WTC11 (cell line): ENCODE measurements at regions not wholly inside any gene's neighbourhood (a gene's known extent, or its start where the extent isn't known, plus 50 kb on each side); places are given as distances from the start of the nearest gene placed in this dataset.

ENCODE experiments used
- ATAC-seq: fragments of 200-7000 bp; cut with Tn5 transposase; 2 replicates; pipeline ENCODE4 v1.10.0; 2021; ENCODE audit warnings: mild to moderate bottlenecking, moderate library complexity
- CTCF ChIA-PET: fragments of 300-600 bp; sonication (Branson Sonifier 250); formaldehyde crosslinking; loops from one replicate; lab custom pipeline; 2021; ENCODE audit warnings: antibody characterized with exemption; lab: Charles Lee
- POLR2A ChIA-PET: fragments of 350-600 bp; sonication (Branson Sonifier 250); formaldehyde crosslinking; loops from one replicate; lab custom pipeline; 2021; ENCODE audit warnings: antibody characterized with exemption; lab: Charles Lee
- DNase-seq: peaks from one replicate; pipeline ENCODE4 v3.0.0; 2021; ENCODE audit warnings: low spot score
- H3K27ac Mint-ChIP-seq: 2 replicates; pipeline ENCODE4 v1.8.0; 2021; ENCODE audit warnings: mixed read lengths
- H3K27me3 Mint-ChIP-seq: 2 replicates; pipeline ENCODE4 v1.8.0; 2021; ENCODE audit warnings: low read depth, mild to moderate bottlenecking, moderate library complexity, mixed read lengths
- H3K36me3 Mint-ChIP-seq: 2 replicates; pipeline ENCODE4 v1.8.0; 2021; ENCODE audit warnings: mixed read lengths
- H3K4me1 Mint-ChIP-seq: 2 replicates; pipeline ENCODE4 v1.8.0; 2022; ENCODE audit warnings: mixed read lengths
- H3K4me3 Mint-ChIP-seq: 2 replicates; pipeline ENCODE4 v1.8.0; 2021; ENCODE audit warnings: mild to moderate bottlenecking, moderate library complexity, mixed read lengths
- H3K9me3 Mint-ChIP-seq: 2 replicates; pipeline ENCODE4 v1.8.0; 2021; ENCODE audit warnings: mixed read lengths
- CREM ChIP-seq: sonication (generic); formaldehyde crosslinking; IDR thresholded peaks from 2 replicates; pipeline ENCODE4 v1.8.1; 2022; ENCODE audit warnings: mild to moderate bottlenecking, missing genetic modification reagents, moderate library complexity
- ESRRA ChIP-seq: sonication (generic); formaldehyde crosslinking; IDR thresholded peaks from 2 replicates; pipeline ENCODE4 v1.8.1; 2022; ENCODE audit warnings: mild to moderate bottlenecking, missing genetic modification reagents, borderline replicate concordance
- FOXK1 ChIP-seq: sonication (generic); formaldehyde crosslinking; IDR thresholded peaks from 2 replicates; pipeline ENCODE4 v1.8.0; 2022; ENCODE audit warnings: mild to moderate bottlenecking, moderate library complexity, missing genetic modification reagents
- GABPB1 ChIP-seq: sonication (generic); formaldehyde crosslinking; IDR thresholded peaks from 2 replicates; pipeline ENCODE4 v1.8.1; 2023; ENCODE audit warnings: mild to moderate bottlenecking, missing genetic modification reagents
- GRHL2 ChIP-seq: fragments of 250-450 bp; sonication (Bioruptor Pico); IDR thresholded peaks from 2 replicates; pipeline ENCODE4 v1.8.0; 2022; ENCODE audit warnings: mild to moderate bottlenecking, moderate library complexity; ENCODE audit not compliant: insufficient replicate concordance, severe bottlenecking
- NFATC4 ChIP-seq: fragments of 250-450 bp; sonication (Bioruptor Pico); IDR thresholded peaks from 2 replicates; pipeline ENCODE4 v1.9.0; 2021; ENCODE audit warnings: mild to moderate bottlenecking
- NFE2L1 ChIP-seq: sonication (generic); formaldehyde crosslinking; IDR thresholded peaks from 2 replicates; pipeline ENCODE4 v1.8.1; 2023; ENCODE audit warnings: missing genetic modification reagents
- PRRX2 ChIP-seq: fragments of 250-450 bp; sonication (Bioruptor Pico); IDR thresholded peaks from 2 replicates; pipeline ENCODE4 v1.8.0; 2021; ENCODE audit warnings: mild to moderate bottlenecking
- ZNF263 ChIP-seq: sonication (generic); formaldehyde crosslinking; IDR thresholded peaks from 2 replicates; pipeline ENCODE4 v1.8.1; 2022; ENCODE audit warnings: low read depth, mild to moderate bottlenecking, moderate library complexity, missing genetic modification reagents
- ZNF416 ChIP-seq: fragments of 250-450 bp; sonication (Bioruptor Pico); IDR thresholded peaks from 2 replicates; pipeline ENCODE4 v1.9.0; 2021; ENCODE audit warnings: mild to moderate bottlenecking, inconsistent platforms
- TF ChIP-seq, protein P1 (sequence below): fragments of 250-450 bp; sonication (Bioruptor Pico); IDR thresholded peaks from 2 replicates; pipeline ENCODE4 v1.9.0; 2021; ENCODE audit warnings: mild to moderate bottlenecking, borderline replicate concordance
- TF ChIP-seq, protein P2 (sequence below): sonication (generic); formaldehyde crosslinking; IDR thresholded peaks from 2 replicates; pipeline ENCODE4 v1.8.1; 2022; ENCODE audit warnings: low read depth, missing genetic modification reagents, borderline replicate concordance
- TF ChIP-seq, protein P3 (sequence below): sonication (generic); formaldehyde crosslinking; conservative IDR thresholded peaks from 2 replicates; pipeline ENCODE4 v1.8.1; 2022; ENCODE audit warnings: mild to moderate bottlenecking, missing genetic modification reagents
- TF ChIP-seq, protein P4 (sequence below): sonication (generic); formaldehyde crosslinking; IDR thresholded peaks from 2 replicates; pipeline ENCODE4 v1.8.1; 2023; ENCODE audit warnings: mild to moderate bottlenecking, missing genetic modification reagents, moderate library complexity
- TF ChIP-seq, protein P5 (sequence below): sonication (generic); formaldehyde crosslinking; IDR thresholded peaks from 2 replicates; pipeline ENCODE4 v1.8.1; 2023; ENCODE audit warnings: mild to moderate bottlenecking, missing genetic modification reagents, moderate library complexity
- TF ChIP-seq, protein P6 (sequence below): sonication (generic); formaldehyde crosslinking; IDR thresholded peaks from 2 replicates; pipeline ENCODE4 v1.8.0; 2023; ENCODE audit warnings: mild to moderate bottlenecking, missing genetic modification reagents
- TF ChIP-seq, protein P7 (sequence below): sonication (generic); formaldehyde crosslinking; IDR thresholded peaks from 2 replicates; pipeline ENCODE4 v1.8.1; 2023; ENCODE audit warnings: mild to moderate bottlenecking, missing genetic modification reagents, borderline replicate concordance
- TF ChIP-seq, protein P8 (sequence below): fragments of 250-450 bp; sonication (Bioruptor Pico); IDR thresholded peaks from 2 replicates; pipeline ENCODE4 v2.1.2; 2022; ENCODE audit warnings: mild to moderate bottlenecking, moderate library complexity

DNA sequence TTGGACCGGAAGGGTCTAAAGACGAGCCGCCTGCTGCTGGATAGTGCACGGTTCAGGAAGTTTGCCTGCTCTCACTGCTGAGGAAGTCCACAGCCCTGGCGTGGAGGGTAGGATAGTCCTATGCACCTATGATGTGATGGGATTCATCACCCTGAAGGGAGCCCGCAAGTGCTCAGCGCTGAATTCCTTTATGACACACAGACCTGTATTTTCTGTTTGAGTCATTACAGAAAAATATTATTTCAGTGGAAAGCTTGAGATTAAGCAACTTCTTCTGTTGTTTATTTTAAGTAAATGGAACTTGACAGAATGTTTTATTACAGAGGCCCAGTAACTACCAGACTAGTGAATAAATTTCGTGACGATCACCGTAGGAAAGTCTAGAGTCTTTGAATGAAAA is 123.2 kb downstream of the TRIML1 start (continued):
- TF ChIP-seq, protein P1, sequence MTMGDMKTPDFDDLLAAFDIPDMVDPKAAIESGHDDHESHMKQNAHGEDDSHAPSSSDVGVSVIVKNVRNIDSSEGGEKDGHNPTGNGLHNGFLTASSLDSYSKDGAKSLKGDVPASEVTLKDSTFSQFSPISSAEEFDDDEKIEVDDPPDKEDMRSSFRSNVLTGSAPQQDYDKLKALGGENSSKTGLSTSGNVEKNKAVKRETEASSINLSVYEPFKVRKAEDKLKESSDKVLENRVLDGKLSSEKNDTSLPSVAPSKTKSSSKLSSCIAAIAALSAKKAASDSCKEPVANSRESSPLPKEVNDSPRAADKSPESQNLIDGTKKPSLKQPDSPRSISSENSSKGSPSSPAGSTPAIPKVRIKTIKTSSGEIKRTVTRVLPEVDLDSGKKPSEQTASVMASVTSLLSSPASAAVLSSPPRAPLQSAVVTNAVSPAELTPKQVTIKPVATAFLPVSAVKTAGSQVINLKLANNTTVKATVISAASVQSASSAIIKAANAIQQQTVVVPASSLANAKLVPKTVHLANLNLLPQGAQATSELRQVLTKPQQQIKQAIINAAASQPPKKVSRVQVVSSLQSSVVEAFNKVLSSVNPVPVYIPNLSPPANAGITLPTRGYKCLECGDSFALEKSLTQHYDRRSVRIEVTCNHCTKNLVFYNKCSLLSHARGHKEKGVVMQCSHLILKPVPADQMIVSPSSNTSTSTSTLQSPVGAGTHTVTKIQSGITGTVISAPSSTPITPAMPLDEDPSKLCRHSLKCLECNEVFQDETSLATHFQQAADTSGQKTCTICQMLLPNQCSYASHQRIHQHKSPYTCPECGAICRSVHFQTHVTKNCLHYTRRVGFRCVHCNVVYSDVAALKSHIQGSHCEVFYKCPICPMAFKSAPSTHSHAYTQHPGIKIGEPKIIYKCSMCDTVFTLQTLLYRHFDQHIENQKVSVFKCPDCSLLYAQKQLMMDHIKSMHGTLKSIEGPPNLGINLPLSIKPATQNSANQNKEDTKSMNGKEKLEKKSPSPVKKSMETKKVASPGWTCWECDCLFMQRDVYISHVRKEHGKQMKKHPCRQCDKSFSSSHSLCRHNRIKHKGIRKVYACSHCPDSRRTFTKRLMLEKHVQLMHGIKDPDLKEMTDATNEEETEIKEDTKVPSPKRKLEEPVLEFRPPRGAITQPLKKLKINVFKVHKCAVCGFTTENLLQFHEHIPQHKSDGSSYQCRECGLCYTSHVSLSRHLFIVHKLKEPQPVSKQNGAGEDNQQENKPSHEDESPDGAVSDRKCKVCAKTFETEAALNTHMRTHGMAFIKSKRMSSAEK (CRISPR knock-in tag) = no peak
- no peak for TF ChIP-seq NFE2L1 (CRISPR knock-in tag)

DNA sequence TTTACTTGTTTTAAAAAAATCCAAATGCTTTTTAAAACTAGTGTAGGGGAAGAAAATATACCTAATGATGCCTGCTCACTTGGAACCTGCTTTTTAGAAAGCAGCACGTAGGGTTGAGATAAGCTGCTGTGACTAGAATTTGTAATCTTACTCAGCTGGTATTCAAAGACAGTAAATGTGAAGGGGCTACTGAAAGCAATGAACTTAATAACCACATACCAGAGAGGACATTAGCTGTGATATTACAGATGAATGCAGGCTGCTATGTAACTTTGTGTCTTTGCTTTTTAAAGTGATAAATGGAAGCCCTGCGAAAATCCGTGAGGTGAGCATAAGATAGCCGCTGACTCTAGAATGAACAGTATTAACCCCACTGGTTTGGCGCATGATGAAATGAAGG is 124.1 kb downstream of the TRIML1 start:
- POLR2A ChIA-PET = no interaction called here
- no peaks in the 10 kb centered on the region for H3K36me3 Mint-ChIP-seq
- no peak overlapping the region for H3K4me3 Mint-ChIP-seq

More for the DNA sequence above, 124.1 kb downstream of the TRIML1 start:
- ATAC-seq = no peak
- Mint-ChIP-seq H3K27ac (no peak overlapping the region), H3K4me1 (peaks cover 16% of the 10 kb centered on the region)
- no peak for DNase-seq
- TF ChIP-seq NFATC4 = no peak
- no peak for TF ChIP-seq FOXK1 (CRISPR knock-in tag)
- TF ChIP-seq PRRX2 (CRISPR knock-in tag) = no peak
- TF ChIP-seq GABPB1 (CRISPR knock-in tag) = no peak
- no peak for TF ChIP-seq ZNF263
- TF ChIP-seq, protein P2, sequence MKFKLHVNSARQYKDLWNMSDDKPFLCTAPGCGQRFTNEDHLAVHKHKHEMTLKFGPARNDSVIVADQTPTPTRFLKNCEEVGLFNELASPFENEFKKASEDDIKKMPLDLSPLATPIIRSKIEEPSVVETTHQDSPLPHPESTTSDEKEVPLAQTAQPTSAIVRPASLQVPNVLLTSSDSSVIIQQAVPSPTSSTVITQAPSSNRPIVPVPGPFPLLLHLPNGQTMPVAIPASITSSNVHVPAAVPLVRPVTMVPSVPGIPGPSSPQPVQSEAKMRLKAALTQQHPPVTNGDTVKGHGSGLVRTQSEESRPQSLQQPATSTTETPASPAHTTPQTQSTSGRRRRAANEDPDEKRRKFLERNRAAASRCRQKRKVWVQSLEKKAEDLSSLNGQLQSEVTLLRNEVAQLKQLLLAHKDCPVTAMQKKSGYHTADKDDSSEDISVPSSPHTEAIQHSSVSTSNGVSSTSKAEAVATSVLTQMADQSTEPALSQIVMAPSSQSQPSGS (CRISPR knock-in tag) = no peak
- TF ChIP-seq, protein P3, sequence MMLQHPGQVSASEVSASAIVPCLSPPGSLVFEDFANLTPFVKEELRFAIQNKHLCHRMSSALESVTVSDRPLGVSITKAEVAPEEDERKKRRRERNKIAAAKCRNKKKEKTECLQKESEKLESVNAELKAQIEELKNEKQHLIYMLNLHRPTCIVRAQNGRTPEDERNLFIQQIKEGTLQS = no peak
- TF ChIP-seq, protein P4, sequence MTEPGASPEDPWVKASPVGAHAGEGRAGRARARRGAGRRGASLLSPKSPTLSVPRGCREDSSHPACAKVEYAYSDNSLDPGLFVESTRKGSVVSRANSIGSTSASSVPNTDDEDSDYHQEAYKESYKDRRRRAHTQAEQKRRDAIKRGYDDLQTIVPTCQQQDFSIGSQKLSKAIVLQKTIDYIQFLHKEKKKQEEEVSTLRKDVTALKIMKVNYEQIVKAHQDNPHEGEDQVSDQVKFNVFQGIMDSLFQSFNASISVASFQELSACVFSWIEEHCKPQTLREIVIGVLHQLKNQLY (CRISPR knock-in tag) = no peak
- TF ChIP-seq, protein P5, sequence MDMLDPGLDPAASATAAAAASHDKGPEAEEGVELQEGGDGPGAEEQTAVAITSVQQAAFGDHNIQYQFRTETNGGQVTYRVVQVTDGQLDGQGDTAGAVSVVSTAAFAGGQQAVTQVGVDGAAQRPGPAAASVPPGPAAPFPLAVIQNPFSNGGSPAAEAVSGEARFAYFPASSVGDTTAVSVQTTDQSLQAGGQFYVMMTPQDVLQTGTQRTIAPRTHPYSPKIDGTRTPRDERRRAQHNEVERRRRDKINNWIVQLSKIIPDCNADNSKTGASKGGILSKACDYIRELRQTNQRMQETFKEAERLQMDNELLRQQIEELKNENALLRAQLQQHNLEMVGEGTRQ = no peak
- no peak for TF ChIP-seq CREM (CRISPR knock-in tag)
- TF ChIP-seq, protein P6, sequence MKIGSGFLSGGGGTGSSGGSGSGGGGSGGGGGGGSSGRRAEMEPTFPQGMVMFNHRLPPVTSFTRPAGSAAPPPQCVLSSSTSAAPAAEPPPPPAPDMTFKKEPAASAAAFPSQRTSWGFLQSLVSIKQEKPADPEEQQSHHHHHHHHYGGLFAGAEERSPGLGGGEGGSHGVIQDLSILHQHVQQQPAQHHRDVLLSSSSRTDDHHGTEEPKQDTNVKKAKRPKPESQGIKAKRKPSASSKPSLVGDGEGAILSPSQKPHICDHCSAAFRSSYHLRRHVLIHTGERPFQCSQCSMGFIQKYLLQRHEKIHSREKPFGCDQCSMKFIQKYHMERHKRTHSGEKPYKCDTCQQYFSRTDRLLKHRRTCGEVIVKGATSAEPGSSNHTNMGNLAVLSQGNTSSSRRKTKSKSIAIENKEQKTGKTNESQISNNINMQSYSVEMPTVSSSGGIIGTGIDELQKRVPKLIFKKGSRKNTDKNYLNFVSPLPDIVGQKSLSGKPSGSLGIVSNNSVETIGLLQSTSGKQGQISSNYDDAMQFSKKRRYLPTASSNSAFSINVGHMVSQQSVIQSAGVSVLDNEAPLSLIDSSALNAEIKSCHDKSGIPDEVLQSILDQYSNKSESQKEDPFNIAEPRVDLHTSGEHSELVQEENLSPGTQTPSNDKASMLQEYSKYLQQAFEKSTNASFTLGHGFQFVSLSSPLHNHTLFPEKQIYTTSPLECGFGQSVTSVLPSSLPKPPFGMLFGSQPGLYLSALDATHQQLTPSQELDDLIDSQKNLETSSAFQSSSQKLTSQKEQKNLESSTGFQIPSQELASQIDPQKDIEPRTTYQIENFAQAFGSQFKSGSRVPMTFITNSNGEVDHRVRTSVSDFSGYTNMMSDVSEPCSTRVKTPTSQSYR (CRISPR knock-in tag) = no peak
- no peak for TF ChIP-seq GRHL2 (CRISPR knock-in tag)
- TF ChIP-seq, protein P7, sequence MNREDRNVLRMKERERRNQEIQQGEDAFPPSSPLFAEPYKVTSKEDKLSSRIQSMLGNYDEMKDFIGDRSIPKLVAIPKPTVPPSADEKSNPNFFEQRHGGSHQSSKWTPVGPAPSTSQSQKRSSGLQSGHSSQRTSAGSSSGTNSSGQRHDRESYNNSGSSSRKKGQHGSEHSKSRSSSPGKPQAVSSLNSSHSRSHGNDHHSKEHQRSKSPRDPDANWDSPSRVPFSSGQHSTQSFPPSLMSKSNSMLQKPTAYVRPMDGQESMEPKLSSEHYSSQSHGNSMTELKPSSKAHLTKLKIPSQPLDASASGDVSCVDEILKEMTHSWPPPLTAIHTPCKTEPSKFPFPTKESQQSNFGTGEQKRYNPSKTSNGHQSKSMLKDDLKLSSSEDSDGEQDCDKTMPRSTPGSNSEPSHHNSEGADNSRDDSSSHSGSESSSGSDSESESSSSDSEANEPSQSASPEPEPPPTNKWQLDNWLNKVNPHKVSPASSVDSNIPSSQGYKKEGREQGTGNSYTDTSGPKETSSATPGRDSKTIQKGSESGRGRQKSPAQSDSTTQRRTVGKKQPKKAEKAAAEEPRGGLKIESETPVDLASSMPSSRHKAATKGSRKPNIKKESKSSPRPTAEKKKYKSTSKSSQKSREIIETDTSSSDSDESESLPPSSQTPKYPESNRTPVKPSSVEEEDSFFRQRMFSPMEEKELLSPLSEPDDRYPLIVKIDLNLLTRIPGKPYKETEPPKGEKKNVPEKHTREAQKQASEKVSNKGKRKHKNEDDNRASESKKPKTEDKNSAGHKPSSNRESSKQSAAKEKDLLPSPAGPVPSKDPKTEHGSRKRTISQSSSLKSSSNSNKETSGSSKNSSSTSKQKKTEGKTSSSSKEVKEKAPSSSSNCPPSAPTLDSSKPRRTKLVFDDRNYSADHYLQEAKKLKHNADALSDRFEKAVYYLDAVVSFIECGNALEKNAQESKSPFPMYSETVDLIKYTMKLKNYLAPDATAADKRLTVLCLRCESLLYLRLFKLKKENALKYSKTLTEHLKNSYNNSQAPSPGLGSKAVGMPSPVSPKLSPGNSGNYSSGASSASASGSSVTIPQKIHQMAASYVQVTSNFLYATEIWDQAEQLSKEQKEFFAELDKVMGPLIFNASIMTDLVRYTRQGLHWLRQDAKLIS (CRISPR knock-in tag) = no peak
- TF ChIP-seq ZNF416 (CRISPR knock-in tag) = no peak
- no peak for TF ChIP-seq ESRRA (CRISPR knock-in tag)
- TF ChIP-seq, protein P8, sequence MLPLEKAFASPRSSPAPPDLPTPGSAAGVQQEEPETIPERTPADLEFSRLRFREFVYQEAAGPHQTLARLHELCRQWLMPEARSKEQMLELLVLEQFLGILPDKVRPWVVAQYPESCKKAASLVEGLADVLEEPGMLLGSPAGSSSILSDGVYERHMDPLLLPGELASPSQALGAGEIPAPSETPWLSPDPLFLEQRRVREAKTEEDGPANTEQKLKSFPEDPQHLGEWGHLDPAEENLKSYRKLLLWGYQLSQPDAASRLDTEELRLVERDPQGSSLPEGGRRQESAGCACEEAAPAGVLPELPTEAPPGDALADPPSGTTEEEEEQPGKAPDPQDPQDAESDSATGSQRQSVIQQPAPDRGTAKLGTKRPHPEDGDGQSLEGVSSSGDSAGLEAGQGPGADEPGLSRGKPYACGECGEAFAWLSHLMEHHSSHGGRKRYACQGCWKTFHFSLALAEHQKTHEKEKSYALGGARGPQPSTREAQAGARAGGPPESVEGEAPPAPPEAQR (CRISPR knock-in tag) = no peak
- TF ChIP-seq, all 79 proteins: peak for 0
- Mint-ChIP-seq H3K27me3 (no peaks in the 10 kb centered on the region), H3K9me3 (no peaks in the 10 kb centered on the region)
- CTCF ChIA-PET = no interaction called here
